Neural progenitor cell (in vitro differentiated cells): ENCODE measurements at regions not wholly inside any gene's neighbourhood (a gene's known extent, or its start where the extent isn't known, plus 50 kb on each side); places are given as distances from the start of the nearest gene placed in this dataset.

ENCODE experiments used
- EZH2 ChIP-seq: fragments of 200-600 bp; sonication (generic); IDR thresholded peaks from 2 replicates; pipeline ENCODE4 v1.6.1; 2017; ENCODE audit warnings: antibody characterized with exemption, mild to moderate bottlenecking, moderate library complexity
- EZH2phosphoT487 ChIP-seq: fragments of 200-600 bp; sonication (generic); IDR thresholded peaks from 2 replicates; pipeline ENCODE4 v1.6.1; 2017; ENCODE audit warnings: antibody characterized with exemption
- TF ChIP-seq, protein P1 (sequence below): fragments of 200-600 bp; sonication (generic); IDR thresholded peaks from 2 replicates; pipeline ENCODE4 v1.5.1; 2017; ENCODE audit warnings: antibody characterized with exemption, mild to moderate bottlenecking

DNA sequence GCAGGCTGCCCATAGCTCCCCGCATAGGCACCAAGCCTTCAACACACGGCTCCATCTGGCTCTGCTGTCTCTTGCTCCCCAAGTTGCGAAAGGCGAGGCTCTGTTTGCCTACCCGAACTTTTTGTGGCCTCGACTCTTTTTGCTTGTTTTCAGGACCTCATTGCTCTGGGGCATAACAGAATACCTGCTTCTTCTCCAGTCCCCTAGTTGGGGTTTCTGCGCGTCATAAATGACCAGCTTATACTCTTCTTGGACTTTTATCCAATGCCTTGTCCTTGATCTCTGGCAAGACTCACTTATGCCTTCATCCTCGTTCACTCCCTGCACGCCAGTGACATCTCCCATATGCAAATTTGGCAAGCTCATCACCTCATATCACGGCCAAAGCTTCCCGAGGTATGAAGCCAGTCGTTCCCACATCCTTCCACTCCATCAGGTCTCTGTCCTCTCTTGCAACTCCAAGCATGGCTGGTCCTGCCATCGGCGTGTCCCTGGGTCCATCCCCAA lies 238.8 kb upstream of the ADAMTS16 start:
- TF ChIP-seq, protein P1, sequence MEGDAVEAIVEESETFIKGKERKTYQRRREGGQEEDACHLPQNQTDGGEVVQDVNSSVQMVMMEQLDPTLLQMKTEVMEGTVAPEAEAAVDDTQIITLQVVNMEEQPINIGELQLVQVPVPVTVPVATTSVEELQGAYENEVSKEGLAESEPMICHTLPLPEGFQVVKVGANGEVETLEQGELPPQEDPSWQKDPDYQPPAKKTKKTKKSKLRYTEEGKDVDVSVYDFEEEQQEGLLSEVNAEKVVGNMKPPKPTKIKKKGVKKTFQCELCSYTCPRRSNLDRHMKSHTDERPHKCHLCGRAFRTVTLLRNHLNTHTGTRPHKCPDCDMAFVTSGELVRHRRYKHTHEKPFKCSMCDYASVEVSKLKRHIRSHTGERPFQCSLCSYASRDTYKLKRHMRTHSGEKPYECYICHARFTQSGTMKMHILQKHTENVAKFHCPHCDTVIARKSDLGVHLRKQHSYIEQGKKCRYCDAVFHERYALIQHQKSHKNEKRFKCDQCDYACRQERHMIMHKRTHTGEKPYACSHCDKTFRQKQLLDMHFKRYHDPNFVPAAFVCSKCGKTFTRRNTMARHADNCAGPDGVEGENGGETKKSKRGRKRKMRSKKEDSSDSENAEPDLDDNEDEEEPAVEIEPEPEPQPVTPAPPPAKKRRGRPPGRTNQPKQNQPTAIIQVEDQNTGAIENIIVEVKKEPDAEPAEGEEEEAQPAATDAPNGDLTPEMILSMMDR, result no peak
- TF ChIP-seq EZH2, result no peak
- TF ChIP-seq EZH2phosphoT487, result no peak
